SK-N-MC (cell line): ENCODE measurements at regions not wholly inside any gene's neighbourhood (a gene's known extent, or its start where the extent isn't known, plus 50 kb on each side); places are given as distances from the start of the nearest gene placed in this dataset.

Experiments
- DNase-seq: peaks from one replicate; pipeline ENCODE4 v3.0.0-alpha.2; 2011; ENCODE audit warnings: low read depth, low spot score
- H3K27ac ChIP-seq: fragments of 200-600 bp; sonication (generic); 2 replicates; pipeline ENCODE4 v1.5.1; 2016; ENCODE audit warnings: mixed run types
- H3K36me3 ChIP-seq: fragments of 200-600 bp; sonication (generic); 2 replicates; pipeline ENCODE4 v1.6.1; 2017; ENCODE audit warnings: antibody characterized with exemption, low read length, mixed read lengths; ENCODE audit not compliant: insufficient read depth
- H3K4me3 ChIP-seq: fragments of 200-600 bp; sonication (generic); 2 replicates; pipeline ENCODE4 v1.5.1; 2016
- H3K9ac ChIP-seq: fragments of 200-600 bp; sonication (generic); 2 replicates; pipeline ENCODE4 v1.8.0; 2017; ENCODE audit warnings: mixed run types, mixed read lengths; ENCODE audit not compliant: insufficient read length
- H3K9me3 ChIP-seq: fragments of 200-600 bp; sonication (generic); 2 replicates; pipeline ENCODE4 v1.6.1; 2017; ENCODE audit warnings: low read depth, mild to moderate bottlenecking, antibody characterized with exemption, low read length, moderate library complexity, mixed read lengths
- EZH2 ChIP-seq: fragments of 200-600 bp; sonication (generic); IDR thresholded peaks from one replicate; pipeline ENCODE4 v1.6.1; 2017; ENCODE audit warnings: antibody characterized with exemption
- FOXP2 ChIP-seq: optimal IDR thresholded peaks from 2 replicates; pipeline ENCODE3; 2011; ENCODE audit warnings: mild to moderate bottlenecking, moderate library complexity; ENCODE audit not compliant: insufficient read depth; ENCODE audit errors: extremely low read length, control extremely low read depth
- POLR2AphosphoS5 ChIP-seq: IDR thresholded peaks from 2 replicates; pipeline ENCODE4 v1.6.1; 2012; ENCODE audit warnings: mild to moderate bottlenecking, low read depth, low read length, borderline replicate concordance

DNA sequence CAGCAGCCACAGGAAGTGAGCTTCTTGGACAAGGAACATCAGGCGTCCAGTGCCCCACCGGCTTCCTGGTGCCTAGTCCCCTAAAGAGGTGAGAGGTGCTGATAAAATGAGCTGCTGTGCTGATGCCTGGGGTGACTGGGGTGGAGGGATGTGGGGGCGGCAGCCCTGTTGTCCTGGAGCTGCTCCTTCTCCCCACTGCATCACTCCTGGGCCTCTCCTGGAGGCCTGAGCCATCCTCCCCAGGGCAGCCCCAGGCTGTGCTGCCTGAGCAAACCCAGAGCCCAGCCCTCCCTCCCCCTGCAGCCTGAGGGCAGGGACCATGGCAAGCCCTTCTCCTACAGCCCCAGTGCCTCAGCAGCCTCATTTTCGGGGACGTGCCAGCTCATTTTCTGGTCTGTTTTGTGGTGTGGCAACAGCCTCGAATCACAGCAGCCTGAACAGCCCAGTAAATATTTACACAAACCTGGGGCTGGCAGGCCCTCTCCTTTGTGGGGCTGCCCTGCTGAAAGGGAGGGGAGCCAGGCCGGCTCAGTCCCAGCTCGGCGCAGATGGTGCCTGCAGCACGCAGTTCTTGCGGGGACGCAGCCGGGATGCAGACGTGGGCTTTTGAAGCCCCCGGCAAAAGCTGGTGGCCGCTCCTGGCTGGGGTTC lies 259.9 kb downstream of the DLL1 start:
- Histone ChIP-seq H3K27ac (no peak overlapping the region), H3K9me3 (no peaks in the 10 kb centered on the region), H3K9ac (no peak overlapping the region), H3K36me3 (no peaks in the 10 kb centered on the region), H3K4me3 (no peak overlapping the region)
- no peak for DNase-seq
- TF ChIP-seq POLR2AphosphoS5: no peak
- no peak for TF ChIP-seq FOXP2
- no peak for TF ChIP-seq EZH2

DNA sequence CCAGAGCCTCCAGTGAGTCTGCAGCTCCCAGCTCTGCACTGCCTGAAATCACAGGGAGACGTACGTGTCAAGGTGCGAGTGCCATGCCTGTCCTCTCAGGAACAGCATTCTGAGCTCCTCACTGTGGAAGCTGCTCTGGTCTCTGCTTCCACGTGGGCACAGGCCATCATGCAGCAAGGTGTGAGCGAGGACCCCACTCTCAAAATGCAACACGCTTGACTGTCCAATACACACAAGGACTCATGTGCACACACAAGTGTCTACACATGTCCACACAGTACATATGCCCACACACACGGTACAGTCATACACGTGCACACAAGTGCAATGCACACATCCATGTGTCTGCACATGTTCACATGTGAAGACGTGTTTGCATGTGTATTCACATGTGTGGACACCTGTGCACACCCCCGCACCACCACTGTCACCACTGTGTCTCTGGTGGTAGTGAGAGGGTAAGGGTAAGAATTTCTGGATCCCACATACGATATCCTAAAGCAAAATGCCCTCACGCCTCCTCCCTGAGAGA lies 260.5 kb downstream of the DLL1 start:
- no peak overlapping the region for H3K4me3 ChIP-seq
- H3K27ac ChIP-seq: no peak overlapping the region
- no peak overlapping the region for H3K9ac ChIP-seq
- TF ChIP-seq POLR2AphosphoS5 (no peak), FOXP2 (no peak), EZH2 (no peak)
- no peak for DNase-seq
- no peaks in the 10 kb centered on the region for H3K9me3 ChIP-seq
- no peaks in the 10 kb centered on the region for H3K36me3 ChIP-seq

DNA sequence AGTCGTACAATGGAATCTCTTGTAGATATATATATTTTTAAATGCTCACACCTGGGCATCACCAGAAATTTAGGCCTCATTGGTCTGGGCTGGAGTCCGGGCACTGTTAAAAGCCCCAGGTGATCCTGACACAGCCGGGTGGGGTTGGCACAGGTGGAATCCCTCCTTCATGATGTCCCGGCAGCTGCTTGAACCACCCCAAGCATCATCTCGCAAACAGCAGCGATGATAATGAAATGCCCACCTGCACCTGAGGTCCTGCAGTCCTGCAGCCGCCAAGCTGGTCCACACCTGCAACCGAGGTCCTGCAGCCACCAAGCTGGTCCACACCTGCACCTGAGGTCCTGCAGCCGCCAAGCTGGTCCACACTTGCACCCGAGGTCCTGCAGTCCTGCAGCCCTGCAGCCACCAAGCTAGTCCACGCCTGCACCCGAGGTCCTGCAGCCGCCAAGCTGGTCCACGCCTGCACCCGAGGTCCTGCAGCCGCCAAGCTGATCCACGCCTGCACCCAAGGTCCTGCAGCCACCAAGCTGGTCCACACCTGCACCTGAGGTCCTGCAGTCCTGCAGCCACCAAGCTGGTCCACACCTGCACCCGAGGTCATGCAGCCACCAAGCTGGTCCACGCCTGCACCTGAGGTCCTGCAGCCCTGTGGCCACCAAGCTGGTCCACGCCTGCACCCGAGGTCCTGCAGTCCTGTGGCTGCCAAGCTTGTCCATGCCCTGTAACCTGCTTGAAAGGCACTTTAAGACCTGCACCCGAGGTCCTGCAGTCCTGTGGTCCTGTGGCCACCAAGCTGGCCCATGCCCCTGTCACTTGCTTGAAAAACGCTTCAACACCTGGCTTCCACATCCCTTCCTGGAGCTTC lies 261.2 kb downstream of the DLL1 start:
- Histone ChIP-seq H3K9me3 (no peaks in the 10 kb centered on the region), H3K9ac (no peak overlapping the region), H3K27ac (no peak overlapping the region), H3K36me3 (no peaks in the 10 kb centered on the region), H3K4me3 (no peak overlapping the region)
- DNase-seq: no peak
- no peak for TF ChIP-seq POLR2AphosphoS5
- no peak for TF ChIP-seq FOXP2
- no peak for TF ChIP-seq EZH2

DNA sequence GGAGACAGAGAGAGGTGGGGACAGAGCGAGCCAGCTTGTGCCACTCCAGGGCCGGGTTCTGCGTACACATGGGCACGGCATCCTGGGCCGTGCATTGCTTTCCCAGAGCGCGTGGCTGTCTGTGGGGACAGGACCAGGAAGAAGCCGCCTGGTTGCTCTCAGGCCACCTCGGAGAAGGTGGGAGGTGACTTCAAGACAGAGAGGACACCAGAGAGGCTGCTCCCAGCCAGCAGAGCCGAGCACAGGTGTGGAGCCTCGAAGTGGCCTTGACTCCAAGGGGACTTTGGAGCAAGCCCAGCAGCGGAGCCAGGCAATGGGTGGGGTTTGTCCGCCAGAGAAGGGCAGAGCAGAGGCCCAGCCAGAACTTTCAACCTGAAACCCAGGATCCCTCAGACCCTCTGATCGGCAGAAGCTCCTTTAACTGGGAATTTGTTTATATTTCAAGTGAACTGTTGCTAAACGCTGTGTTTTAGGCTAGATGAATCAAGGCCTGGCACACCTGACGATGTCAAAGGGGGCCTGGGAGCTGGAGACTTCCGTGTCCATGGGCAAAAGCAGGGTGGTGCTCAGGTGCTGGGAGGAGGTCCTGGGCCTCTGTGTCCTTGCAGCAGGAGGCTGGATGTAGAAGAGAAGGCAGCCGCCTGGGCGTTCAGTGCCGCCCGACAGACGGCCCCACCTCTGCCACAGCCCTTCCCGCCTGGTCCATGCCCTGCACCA lies 262.1 kb downstream of the DLL1 start:
- no peak overlapping the region for H3K9ac ChIP-seq
- no peaks in the 10 kb centered on the region for H3K9me3 ChIP-seq
- H3K27ac ChIP-seq: no peak overlapping the region
- no peak for TF ChIP-seq EZH2
- no peak for TF ChIP-seq FOXP2
- TF ChIP-seq POLR2AphosphoS5: no peak
- no peaks in the 10 kb centered on the region for H3K36me3 ChIP-seq
- DNase-seq: no peak
- H3K4me3 ChIP-seq: no peak overlapping the region

DNA sequence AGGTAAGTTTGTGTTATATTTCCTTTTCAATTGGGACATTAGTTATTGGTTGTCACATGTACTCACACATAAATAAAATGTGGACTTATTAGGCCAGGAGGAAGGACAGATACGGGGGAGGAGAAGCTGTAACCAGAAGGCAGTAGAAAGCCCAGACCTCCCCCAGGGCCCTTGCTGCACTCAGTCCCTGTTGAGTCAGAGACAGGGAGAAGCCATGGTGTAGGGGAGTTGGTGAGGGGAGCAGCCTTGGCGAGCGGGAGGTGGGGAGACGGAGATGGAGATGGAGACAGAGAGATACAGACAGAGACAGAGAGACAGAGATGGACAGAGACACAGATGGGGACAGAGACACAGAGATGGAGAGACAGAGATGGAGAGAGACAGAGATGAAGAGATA lies 263.2 kb downstream of the DLL1 start:
- no peak overlapping the region for H3K4me3 ChIP-seq
- H3K9me3 ChIP-seq: no peaks in the 10 kb centered on the region
- no peak for TF ChIP-seq POLR2AphosphoS5
- no peak for TF ChIP-seq FOXP2
- no peak for TF ChIP-seq EZH2
- DNase-seq: no peak
- no peak overlapping the region for H3K27ac ChIP-seq
- no peaks in the 10 kb centered on the region for H3K36me3 ChIP-seq
- no peak overlapping the region for H3K9ac ChIP-seq

DNA sequence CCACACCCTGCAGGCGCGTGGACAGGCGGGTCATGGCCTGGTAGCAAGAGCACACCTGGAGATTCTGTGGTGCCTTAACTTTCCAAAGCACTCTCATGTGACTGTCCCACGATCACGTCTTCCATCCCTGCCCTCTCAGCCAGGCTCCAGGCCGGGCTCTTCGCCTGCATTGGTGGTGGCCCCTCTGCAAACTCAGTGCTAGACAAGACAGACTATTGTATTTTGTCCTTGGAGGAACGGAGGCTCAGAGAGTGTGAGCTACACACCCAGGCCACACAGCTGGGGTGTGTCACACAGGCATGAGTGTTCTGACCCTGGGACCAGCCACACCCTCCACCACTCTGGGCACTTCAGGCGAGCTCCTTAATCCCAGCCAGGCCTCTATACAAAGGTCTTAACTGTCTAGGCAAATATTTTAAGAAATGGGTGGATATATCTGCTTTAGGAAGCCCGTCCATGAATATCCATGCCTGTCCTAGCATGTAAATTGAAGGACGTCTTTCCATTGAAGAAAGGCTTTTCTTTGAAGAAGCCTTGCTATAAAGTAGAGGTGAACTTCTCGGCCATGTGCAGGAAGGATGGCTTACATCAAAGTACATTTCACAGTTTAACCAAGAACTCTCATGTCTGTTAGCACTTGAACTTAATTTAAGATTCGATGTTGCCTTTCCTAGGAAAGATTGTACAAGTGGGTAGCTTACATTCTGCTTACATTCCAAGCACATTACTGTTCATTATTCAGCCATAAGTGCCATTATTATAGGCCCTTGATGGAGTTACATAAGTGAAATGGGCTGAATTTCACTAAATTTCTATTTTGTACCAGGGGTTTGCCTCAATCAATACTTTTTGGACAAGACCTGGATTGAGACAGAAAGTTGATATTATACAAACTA lies 263.9 kb downstream of the DLL1 start:
- no peak overlapping the region for H3K4me3 ChIP-seq
- no peak for DNase-seq

DNA sequence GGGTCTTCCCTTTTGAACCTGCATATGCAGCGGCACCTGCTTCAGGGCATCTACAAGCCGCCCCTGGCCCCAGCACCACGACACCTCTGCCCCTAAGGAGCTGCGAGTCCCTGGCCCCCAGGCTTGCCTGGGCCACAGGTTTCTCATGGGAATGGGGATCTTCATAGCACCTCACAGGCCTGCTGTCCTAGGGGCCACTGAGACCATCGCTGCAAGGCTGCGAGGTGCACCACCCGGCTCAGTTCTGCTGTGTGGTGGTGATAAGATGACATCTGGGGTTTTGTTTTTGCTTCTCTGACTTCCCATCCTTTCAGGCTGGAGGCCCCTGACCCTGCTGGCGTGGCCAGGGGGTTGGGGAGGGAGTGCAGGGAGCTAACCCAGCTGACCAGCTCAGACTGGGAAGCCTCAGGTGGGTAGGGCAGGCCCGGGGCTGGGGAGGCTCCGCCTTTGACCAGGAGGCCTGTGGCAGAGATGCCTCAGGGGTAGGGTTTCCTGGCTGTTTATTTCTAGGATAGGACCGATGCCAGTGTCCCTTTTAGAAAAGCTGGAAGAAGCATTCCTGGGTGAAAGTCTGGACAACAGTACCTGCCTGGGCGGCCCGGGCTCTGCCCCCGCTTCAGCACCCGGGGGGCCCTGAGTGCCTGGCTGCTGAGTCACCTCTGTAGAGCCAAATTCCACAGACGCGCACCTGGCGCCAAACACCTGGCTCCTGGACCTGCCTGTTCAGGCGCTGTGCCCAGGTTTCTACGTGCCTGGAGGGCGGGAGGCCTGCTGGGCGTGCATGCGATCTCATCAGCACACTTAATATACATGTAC lies 264.7 kb downstream of the DLL1 start:
- no peak for DNase-seq
- no peaks in the 10 kb centered on the region for H3K9me3 ChIP-seq

More for the DNA sequence above, 263.9 kb downstream of the DLL1 start:
- no peak overlapping the region for H3K9ac ChIP-seq
- no peaks in the 10 kb centered on the region for H3K9me3 ChIP-seq
- TF ChIP-seq FOXP2 (no peak), POLR2AphosphoS5 (no peak), EZH2 (no peak)
- H3K36me3 ChIP-seq: no peaks in the 10 kb centered on the region
- no peak overlapping the region for H3K27ac ChIP-seq

More for the DNA sequence above, 264.7 kb downstream of the DLL1 start:
- no peak for TF ChIP-seq POLR2AphosphoS5
- no peak for TF ChIP-seq FOXP2
- no peak for TF ChIP-seq EZH2
- Histone ChIP-seq H3K27ac (no peak overlapping the region), H3K9ac (no peak overlapping the region), H3K4me3 (no peak overlapping the region), H3K36me3 (no peaks in the 10 kb centered on the region)
